ENCODE measurements at regions not wholly inside any gene's neighbourhood (a gene's known extent, or its start where the extent isn't known, plus 50 kb on each side); places are given as distances from the start of the nearest gene placed in this dataset.
"Not testable (repeated sequence)": the region's sequence is repeated elsewhere in the genome, so short reads cannot be mapped to it uniquely, and the experiment has no call there.

- DNase-seq (ENCODE audit: low read depth) = no peak
Measured at GRCh38 chrX:16067886-16068515, 55.4 kb upstream of the GRPR start.

DNA sequence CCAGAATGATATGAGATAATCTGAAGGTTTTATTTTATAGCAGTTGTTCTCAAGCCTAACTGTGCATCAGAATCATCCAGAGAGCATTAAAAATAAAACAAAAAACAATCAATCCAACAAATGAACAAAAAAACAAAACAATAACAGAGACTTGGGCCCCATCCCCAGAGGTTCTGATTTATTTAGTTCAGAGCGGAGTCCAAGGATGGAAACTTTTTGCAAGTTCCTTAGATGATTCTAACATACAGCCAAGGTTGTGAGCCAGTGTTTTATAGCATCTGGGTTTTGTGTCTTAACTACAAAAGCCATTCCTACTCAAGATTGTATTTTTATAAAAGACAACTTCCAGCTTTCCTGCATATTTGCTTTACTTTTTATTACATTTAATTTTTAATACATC, 59.4 kb upstream of the GRPR start:
- DNase-seq (ENCODE audit: low read depth) = no peak

- no peak for DNase-seq (ENCODE audit: low read depth)
Measured at GRCh38 chrX:16063141-16063540, 60.2 kb upstream of the GRPR start.

- DNase-seq (ENCODE audit: low read depth) = no peak
Measured at GRCh38 chrX:16061296-16061695, 62.1 kb upstream of the GRPR start.

DNA sequence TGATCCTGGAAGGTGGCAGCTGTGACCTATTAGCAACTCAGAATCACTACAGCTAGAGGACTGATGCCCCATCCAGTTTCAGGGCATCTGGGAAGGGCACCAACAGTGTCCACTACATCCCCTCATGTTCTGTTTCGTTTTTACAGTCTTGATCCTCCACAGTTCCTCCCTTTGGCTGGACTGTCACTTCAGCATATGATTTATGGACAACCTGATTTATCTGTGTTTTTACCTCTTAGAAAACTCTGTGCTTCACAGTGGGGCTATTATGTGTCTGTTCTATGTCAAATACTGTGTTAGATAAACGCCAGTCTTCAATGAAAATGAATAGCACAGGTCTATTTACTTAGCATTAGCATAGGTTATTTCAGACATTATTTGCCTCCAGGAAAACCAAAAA, 63.1 kb upstream of the GRPR start:
- DNase-seq (ENCODE audit: low read depth) = no peak

DNA sequence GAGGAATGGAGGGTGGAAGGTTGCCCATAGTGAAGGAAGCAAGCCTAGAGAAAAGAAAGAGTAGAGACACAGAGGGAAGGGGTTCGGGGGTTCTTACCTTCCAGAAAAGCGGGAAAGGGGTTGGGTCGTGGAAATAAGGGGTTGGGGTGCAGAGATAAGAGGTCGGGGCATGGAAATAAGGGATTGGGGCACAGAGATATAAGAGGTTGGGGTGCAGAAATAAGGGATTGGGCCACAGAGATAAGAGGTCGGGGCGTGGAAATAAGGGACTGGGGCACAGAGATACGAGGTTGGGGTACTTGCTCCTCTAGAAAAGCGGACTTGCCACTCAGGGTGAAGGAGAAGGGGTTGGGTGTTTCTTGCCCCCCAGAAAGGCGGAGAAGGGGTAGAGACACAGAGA, 74.2 kb upstream of the GRPR start:
- not testable (repeated sequence) for DNase-seq (ENCODE audit: low read depth)

DNA sequence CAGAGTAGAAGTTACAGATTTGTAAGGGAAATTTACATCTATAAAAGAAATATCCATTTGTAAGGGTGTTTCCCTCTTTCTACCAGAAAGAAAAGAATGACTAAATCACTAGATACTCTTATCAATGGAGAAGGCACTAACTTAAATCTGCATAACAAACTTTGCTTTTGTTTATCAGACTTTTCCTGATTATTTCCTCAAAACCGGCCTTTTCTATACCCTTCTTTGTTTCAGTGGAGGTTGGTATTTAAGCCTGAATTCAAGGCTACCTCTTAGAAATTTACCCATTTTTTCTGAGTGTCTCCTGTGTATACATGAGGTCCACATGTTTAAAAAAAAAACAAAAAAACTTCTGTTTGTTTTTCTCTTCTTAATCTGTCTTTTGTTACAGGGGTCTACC, 80.4 kb upstream of the GRPR start:
- DNase-seq (ENCODE audit: low read depth) = no peak

GRCh38 chrX:16039834-16040233, 83.5 kb upstream of the GRPR start:
- DNase-seq (ENCODE audit: low read depth) = no peak

- no peak for DNase-seq (ENCODE audit: low read depth)
Measured at GRCh38 chrX:16039363-16039762, 84.0 kb upstream of the GRPR start.

- peak; percentile 10 for DNase-seq (ENCODE audit: low read depth)
Measured at GRCh38 chrX:16033331-16033730, 90.0 kb upstream of the GRPR start.

DNA sequence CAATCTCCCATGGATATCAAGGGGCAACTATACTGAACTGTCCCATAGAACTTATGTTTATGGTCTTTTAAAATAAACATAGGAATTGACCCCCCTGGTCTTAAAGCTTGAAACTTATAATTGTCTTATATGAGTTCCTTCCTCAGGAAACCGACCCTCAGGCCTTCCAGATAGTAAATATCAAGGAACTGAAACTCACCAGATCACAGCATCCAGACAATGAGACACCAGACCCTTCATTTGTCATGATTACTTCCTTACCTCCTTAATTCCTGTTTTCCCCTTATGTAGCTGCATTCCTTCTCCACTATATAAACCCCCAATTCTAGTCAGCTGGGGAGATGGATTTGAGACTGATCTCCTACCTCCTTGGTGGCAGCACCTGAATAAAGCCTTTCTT, 94.8 kb upstream of the GRPR start:
- DNase-seq (ENCODE audit: low read depth) = no peak

DNA sequence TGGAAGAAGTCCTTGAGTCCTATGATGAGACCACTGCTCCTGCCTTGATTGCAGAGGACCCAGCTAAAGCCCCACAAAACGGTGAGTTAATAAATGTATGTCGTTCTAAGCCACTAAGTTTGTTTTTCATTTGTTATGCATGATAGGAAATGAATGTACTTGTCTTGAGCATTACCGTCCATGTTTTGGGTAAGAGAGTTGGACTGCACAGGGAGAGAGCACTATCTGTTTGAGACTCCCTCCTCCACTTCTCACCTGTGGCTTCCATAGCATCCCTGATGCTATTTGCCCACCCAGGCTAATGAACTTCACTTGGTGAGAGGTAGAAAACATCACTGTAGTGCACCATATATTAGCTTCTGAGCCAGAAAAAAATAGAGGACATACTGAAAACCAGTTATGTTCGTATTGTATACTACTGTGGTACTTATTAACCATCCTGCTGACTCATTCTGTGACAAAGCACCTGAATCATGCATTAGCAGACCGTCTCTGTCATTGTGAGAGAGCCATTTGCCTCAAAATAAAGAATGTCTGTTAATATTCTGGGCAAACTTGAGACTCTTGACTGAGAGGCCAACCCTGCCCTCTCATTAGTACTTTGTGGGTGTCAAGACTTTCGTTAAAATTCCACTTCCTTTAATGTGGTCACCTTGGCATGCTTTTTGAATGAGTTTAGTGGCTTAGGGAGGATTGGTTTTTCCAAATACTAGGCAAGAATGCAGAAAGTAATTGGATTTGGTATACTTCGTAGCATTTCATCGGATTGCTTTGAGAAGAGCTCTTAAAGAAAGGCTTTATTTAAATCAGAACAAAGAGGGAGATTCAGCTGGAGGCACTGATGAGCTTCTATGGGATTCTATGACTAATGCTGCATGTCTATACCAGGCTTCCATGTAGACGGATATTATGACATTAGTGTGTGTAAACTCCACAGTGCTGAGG, 99.3 kb upstream of the GRPR start:
- peak; percentile 56 for DNase-seq (ENCODE audit: low read depth)

- DNase-seq (ENCODE audit: low read depth) = peak; percentile 38
Measured at GRCh38 chrX:16022580-16023200, 100.7 kb upstream of the GRPR start.

DNA sequence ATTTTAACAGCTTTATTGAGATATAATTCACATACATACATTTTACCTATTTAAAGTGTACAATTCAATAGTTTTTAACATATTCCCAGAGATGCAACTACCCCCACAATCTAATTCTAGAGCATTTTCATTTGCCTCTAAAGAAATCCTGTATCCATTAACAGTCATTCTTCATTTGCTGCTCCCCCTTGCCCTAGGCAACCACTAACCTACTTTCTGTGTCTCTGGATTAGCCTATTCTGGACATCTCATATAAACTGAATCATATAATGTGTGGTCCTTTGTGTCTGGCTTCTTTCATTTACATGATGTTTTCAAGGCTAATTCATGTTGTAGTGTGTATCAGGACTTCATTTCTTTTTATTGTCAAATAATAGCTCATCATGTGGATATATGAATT, 105.1 kb upstream of the GRPR start:
- no peak for DNase-seq (ENCODE audit: low read depth)

DNA sequence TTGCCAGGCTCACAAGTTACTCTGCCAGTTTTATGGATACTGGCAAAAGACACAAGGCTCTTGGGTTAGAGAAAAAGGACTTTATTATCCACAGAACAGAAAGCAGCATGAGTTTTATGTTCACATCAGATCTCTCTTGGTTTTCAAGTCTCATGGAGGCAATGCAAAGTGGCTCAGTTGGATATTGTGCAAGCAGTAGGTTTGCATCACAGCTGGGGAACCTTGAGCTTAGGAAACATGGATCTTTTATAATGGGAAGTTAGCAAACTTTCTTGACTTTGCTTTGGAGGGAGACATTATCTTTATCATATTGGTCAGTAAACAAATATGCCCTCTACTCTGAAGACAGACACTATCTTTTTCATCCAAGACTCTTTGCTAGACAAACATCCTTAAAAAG, 109.2 kb upstream of the GRPR start:
- DNase-seq (ENCODE audit: low read depth) = no peak

DNA sequence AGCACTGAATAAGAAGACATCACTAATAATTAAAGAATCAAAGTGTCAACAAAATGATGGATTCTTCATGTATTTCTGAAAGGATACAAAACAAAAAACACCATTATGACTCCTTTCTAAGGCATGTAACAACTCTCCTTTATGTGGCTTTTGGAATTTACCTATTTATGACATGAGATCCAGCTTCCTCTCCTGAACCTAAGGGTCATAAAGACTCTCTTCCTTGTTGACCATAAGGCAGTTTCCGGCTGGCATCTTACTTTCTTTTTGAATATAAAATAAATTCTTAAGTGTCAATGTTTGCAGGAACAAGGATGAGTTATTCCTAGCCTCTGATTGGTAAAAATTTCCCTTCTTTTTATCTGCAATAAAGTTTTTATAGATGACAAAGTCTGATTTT, 111.1 kb upstream of the GRPR start:
- no peak for DNase-seq (ENCODE audit: low read depth)

GRCh38 chrX:16005917-16006316, 117.4 kb upstream of the GRPR start:
- peak; percentile 16 for DNase-seq (ENCODE audit: low read depth)

GRCh38 chrX:16002185-16002584, 121.2 kb upstream of the GRPR start:
- DNase-seq (ENCODE audit: low read depth) = peak; percentile 13

DNA sequence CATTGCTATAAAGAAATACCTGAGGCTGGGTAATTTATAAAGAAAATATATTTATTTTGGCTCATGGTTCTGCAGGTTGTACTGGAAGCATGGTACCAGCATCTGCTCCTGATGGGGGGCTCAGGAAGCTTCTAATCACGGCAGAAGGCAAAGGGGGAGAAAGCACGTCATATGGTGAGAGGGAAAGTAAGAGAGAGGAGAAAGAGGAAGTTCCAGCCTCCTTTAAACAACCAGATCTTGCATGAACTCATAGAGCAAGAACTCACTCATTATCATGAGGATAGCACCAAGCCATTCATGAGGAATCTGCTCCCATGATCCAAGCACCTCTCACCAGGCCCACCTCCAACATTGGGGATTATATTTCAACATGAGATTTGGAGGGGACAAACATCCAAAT, 125.0 kb upstream of the GRPR start:
- DNase-seq (ENCODE audit: low read depth) = no peak

GRCh38 chrX:15989716-15990115, 133.6 kb upstream of the GRPR start:
- no peak for DNase-seq (ENCODE audit: low read depth)

DNA sequence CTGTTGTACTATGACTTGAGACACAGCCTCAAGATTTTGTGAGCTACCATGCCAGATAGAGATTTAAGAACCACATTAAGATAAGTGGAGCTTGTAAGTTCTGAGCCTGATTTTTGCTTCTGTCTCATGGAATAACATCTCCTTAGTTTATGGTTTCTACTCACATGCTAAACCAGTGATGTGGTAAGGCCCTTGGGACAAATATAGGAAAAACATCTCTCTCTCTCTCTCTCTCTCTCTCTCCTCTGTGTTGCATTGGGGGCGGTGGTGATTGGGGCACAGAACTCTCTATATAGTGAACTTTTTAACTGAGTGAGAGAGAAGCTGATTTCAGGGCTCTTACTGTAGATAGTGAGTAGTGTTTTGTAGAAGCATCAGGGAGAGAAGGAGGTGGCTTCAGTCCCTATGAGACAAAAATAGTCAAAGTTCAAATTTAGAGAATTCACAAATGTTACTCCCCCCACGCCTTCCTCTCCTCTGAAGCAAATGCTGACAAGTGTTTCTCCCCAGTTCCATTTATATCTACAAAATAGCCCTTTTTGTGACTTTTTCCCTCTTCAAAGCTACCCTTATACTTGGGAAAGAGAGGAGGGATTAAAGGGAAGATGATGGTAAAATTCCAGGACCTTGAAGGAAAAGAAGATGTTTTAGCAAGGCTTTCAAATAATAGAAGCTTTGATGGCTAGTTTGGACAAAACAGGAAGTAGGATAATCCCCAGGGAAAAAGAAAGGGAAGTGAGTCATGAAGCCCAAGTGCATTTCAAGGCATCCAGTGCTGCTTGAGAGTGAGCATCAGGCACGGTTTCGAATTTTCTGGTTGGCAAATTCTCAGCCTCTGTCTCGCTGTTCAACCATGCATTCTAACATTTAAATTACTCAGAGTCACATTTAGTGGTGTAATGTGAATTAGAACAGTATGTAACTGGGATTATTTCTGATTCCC, 134.3 kb upstream of the AP1S2 start:
- DNase-seq (ENCODE audit: low read depth) = peak; percentile 72

DNA sequence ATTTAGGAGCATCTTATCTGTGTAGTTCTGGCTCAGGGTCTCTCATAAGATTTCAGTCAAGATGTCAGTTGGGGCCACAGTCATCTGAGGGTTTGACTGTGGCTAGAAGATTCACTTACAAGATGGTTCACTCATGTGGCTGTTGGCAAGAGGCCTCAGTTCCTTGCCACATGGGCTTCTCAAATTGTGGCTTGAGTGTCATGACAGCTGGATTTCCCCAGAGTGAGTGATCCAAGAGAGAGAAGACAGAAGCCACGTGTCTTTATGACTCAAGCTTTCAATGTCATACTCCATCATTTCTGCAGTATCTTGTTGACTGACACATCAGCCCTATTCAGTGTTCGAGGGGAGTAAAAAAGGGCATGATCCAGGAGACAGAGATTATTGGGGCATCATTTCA, 131.3 kb upstream of the AP1S2 start:
- DNase-seq (ENCODE audit: low read depth) = no peak

Measured in EH (cell line).